Rectal smooth muscle tissue (tissue), 1 donor: ENCODE measurements at regions not wholly inside any gene's neighbourhood (a gene's known extent, or its start where the extent isn't known, plus 50 kb on each side); places are given as distances from the start of the nearest gene placed in this dataset.

Experiments
- H3K27ac ChIP-seq: one replicate; pipeline ENCODE4 v1.7.0; 2013; ENCODE audit warnings: low read depth, low read length, inconsistent platforms
- H3K27me3 ChIP-seq: one replicate; pipeline ENCODE4 v1.7.0; 2013; ENCODE audit warnings: low read length; ENCODE audit not compliant: control insufficient read depth, insufficient read depth
- H3K36me3 ChIP-seq: one replicate; pipeline ENCODE4 v1.7.0; 2013; ENCODE audit warnings: low read length; ENCODE audit not compliant: control insufficient read depth, insufficient read depth
- H3K4me1 ChIP-seq: one replicate; pipeline ENCODE4 v1.7.0; 2013; ENCODE audit warnings: low read length; ENCODE audit not compliant: control insufficient read depth, insufficient read depth
- H3K4me3 ChIP-seq: one replicate; pipeline ENCODE4 v1.7.0; 2013; ENCODE audit warnings: low read length
- H3K9ac ChIP-seq: one replicate; pipeline ENCODE4 v1.7.0; 2013; ENCODE audit warnings: low read length

DNA sequence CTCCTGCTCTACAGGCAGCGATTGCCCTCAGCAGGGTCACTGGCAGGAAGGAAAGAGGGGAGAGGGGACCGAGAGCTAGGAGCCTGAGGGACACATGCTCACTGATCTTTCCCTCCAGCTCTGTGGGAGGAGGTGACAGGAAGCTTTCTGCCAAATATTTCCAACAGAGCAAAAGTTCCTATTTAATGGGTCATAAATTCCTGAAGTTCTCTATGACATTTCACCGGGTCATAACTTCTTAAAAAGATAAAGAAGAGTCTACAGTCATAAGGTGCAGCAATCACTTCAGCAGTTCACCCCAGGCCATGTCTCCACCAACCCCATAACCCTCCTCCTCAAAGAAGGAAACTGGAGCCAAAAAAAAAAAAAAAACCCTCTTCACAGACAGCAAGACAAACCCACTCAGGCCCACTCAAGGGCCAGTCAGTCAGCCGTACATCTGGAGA is 481.1 kb downstream of the NR2F1-AS1 start:
- Histone ChIP-seq H3K27ac (no peak overlapping the region), H3K27me3 (no peaks in the 10 kb centered on the region), H3K9ac (no peak overlapping the region), H3K4me3 (no peak overlapping the region), H3K36me3 (no peaks in the 10 kb centered on the region), H3K4me1 (no peaks in the 10 kb centered on the region)

DNA sequence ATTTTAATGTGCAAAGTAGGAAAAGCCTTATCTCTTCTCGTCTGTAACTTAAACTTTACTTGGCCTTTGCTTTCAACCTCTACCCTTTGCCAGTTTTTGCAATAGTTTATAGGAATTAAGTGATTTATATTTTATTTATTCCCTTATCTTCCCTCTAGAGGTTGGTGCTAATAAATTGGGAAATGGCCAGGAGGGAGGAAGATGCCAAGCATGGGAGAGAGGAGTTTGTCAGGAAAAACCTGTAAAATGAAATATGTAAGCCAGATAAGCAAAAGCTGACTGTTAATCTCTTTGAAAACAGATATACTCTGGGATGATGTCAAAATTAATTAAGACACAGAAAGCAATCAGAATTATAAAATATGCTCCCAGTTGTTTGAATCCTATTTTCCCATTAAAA is 484.5 kb downstream of the NR2F1-AS1 start:
- Histone ChIP-seq H3K27me3 (no peaks in the 10 kb centered on the region), H3K4me1 (no peaks in the 10 kb centered on the region)

GRCh38 chr5:93092349-93093105 is 488.5 kb downstream of the NR2F1-AS1 start:
- Histone ChIP-seq H3K36me3 (no peaks in the 10 kb centered on the region), H3K9ac (no peak overlapping the region), H3K27me3 (no peaks in the 10 kb centered on the region), H3K4me3 (no peak overlapping the region), H3K4me1 (no peaks in the 10 kb centered on the region), H3K27ac (no peak overlapping the region)

More for the DNA sequence above, 484.5 kb downstream of the NR2F1-AS1 start:
- H3K27ac ChIP-seq: no peak overlapping the region
- H3K4me3 ChIP-seq: no peak overlapping the region
- no peaks in the 10 kb centered on the region for H3K36me3 ChIP-seq
- H3K9ac ChIP-seq: no peak overlapping the region

DNA sequence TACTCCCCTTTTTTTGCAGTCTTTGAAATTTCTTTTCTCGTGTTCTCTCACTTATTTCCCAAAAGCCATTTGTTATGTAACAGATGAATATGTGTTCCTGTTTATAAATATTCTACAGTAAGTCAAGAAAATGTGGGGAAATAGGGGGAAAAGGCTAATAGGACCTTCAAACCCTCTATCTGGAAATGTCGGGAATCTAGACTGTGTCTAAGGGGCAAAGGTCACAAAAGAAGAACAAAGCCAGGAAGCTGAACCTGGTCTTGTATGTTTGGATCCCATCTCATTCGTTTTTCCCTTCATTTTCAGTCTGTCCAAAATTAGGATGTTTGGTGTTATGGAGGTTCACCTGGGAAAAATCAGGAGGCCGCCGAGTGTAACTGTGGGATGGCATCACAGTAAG is 490.3 kb downstream of the NR2F1-AS1 start:
- Histone ChIP-seq H3K4me3 (no peak overlapping the region), H3K4me1 (no peaks in the 10 kb centered on the region), H3K27me3 (no peaks in the 10 kb centered on the region), H3K9ac (no peak overlapping the region), H3K36me3 (no peaks in the 10 kb centered on the region), H3K27ac (no peak overlapping the region)

DNA sequence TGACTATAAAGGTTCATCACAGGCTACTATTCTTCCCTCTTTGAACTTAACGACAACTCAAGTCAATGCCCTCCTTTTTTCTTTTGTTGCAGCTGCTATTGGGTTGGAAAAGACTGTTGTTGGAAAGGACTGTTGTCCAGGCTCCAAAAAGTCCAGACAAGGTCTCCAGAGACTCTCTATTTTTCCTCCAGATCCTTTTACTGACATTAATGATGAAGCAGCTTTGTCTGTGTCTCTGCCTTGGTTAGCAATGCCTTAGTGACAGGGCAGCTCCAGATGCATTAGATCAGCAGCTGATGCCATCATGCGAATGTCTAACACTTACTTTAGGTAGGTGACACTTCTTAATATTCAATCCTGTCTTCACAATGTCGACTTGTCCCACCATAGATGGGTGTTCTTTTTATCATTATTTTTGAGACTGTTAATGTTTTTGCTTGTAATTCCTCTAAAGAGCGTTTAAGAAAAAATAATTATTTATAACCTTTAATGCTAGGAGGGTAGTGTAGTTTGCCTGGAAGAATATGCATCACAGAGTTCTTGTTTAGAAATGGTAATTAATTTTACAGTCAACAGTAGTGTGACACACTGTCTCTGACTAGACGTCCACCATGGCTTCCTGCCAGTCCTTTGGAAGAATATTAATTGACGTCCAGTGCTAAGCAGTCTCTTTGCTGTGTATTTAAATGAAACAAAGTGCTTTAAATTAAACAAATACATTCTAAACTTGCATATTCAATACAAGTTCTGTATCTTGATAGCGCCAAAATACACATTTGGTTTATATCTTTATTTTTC is 492.2 kb downstream of the NR2F1-AS1 start:
- no peaks in the 10 kb centered on the region for H3K4me1 ChIP-seq
- no peak overlapping the region for H3K4me3 ChIP-seq
- H3K27me3 ChIP-seq: no peaks in the 10 kb centered on the region
- H3K27ac ChIP-seq: no peak overlapping the region
- H3K9ac ChIP-seq: no peak overlapping the region
- no peaks in the 10 kb centered on the region for H3K36me3 ChIP-seq

DNA sequence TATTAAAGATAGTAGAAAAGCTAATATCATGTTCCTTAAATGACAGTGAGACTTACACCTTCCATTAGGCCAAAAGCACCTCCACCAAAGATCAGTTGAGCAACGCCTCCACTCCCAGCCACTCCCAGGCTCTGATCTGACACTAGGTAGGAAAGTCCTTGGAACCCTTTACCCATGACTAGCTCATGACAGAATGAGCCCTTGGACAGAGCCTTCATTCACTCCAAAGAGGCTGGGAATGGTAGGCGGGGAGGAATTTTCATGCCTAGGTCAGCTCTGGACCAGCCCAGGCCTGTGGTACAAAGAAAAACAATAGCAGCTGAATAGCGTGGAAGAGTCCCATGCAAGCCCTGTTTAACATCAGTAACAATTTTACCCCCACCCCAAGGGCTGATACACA is 493.7 kb downstream of the NR2F1-AS1 start:
- Histone ChIP-seq H3K27me3 (no peaks in the 10 kb centered on the region), H3K9ac (no peak overlapping the region), H3K4me1 (no peaks in the 10 kb centered on the region), H3K4me3 (no peak overlapping the region), H3K36me3 (no peaks in the 10 kb centered on the region), H3K27ac (no peak overlapping the region)

DNA sequence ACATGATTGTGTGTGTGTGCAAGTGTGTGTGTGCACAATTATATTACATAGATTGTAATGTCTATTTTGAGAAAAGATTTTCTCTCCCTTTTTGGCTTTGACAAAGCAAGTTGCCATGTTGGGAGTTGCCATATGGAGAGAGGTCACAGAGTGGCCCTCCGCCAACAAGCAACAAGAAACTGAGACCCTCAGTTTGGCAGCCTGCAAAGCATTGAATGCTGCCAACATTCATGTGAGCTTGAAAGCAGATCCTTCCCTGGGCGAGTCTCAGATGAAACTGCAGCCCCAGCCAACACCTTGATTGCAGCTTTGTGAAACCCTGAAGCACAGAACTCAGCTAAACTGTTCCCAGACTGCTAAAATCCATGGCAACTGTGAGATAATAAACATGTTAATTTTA is 498.0 kb downstream of the NR2F1-AS1 start:
- H3K4me3 ChIP-seq: no peak overlapping the region
- no peaks in the 10 kb centered on the region for H3K4me1 ChIP-seq
- no peak overlapping the region for H3K27ac ChIP-seq
- no peaks in the 10 kb centered on the region for H3K27me3 ChIP-seq
- H3K9ac ChIP-seq: no peak overlapping the region
- H3K36me3 ChIP-seq: no peaks in the 10 kb centered on the region

DNA sequence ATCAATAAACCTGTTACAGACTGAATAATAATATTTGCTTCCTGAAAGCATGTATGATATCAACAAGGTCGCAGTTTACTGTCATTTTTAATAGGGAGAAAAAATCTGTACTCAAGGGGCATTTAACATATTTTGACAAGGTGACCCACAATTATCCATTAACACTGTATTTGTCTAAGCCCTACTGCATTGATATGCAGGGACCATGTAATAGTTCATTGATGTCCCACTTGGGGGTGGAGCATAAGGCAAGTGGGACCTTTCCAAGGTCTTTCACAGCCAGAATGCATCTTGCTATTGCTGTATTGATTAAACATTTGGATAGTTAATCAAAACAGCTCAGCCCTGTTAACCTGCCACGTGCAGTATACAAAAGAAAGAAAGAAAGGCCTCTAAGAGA is 502.0 kb downstream of the NR2F1-AS1 start:
- H3K4me3 ChIP-seq: no peak overlapping the region
- no peak overlapping the region for H3K27ac ChIP-seq
- H3K36me3 ChIP-seq: no peaks in the 10 kb centered on the region
- H3K27me3 ChIP-seq: no peaks in the 10 kb centered on the region
- H3K4me1 ChIP-seq: no peaks in the 10 kb centered on the region
- no peak overlapping the region for H3K9ac ChIP-seq

DNA sequence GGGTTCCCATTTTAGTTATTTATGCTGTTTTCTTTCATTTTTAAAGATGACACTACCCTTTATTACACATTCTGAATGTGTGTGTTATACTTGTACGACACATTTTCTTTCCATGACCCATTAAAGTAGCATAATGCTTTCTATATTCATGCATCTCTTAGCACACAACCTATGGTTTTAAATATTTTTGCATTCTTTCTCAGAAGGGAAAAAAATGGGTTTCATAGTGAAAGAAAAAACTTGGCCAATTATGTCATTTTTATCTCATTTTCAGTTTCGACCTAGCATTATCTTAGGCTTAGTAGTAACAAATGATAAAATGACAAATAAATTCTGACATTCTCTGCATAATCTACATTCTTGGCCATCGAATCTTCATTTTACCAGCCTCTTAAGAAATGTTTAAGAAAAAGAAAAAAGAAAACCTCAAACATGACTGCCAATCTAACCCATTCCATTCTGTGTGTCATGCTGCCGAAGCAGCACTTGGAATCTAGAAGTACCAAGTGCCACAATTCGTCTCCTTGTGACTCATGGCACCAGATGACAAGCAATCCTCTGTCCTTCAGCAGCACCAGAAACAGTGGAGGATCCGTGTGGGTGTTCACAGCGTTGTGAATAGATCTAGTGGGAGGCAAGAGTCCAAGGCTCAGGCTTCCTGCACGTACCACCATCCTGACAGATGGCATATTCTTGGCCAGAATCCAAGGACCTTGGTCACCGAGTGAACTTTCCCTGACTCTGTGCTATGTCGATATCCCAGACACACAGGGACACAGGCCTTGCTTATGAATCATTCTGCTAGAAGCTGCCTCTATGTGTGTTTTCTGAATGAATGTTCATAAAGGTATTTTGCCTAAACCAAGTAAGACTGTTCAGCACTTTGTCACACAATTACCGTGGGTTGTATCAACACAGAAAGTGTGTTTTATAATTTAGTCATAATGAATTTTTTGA is 502.7 kb downstream of the NR2F1-AS1 start:
- H3K27me3 ChIP-seq: no peaks in the 10 kb centered on the region
- no peak overlapping the region for H3K9ac ChIP-seq
- no peaks in the 10 kb centered on the region for H3K4me1 ChIP-seq
- no peak overlapping the region for H3K4me3 ChIP-seq
- H3K36me3 ChIP-seq: no peaks in the 10 kb centered on the region
- H3K27ac ChIP-seq: no peak overlapping the region

GRCh38 chr5:93076566-93076965 is 504.5 kb downstream of the NR2F1-AS1 start:
- H3K4me3 ChIP-seq: no peak overlapping the region
- no peak overlapping the region for H3K9ac ChIP-seq
- no peaks in the 10 kb centered on the region for H3K36me3 ChIP-seq
- no peak overlapping the region for H3K27ac ChIP-seq
- no peaks in the 10 kb centered on the region for H3K27me3 ChIP-seq
- H3K4me1 ChIP-seq: no peaks in the 10 kb centered on the region

DNA sequence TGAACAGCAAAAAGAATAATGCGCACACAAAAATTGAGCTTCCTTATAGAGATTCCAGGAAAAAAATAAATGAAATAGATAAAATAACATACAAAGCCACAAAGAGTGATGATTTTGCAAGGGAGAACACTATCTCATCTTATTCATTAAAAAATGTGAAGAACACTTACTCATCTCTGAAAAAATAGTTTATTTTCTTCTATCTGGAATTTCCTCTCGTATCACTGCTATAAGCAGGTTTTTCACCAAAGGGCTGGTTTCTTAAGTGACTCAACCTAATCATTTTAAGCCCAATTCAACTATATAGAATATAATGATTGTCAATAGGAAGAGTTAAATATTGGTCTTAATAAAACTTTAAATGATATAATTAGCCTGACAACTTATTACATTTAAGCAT is 504.9 kb downstream of the NR2F1-AS1 start:
- no peak overlapping the region for H3K27ac ChIP-seq
- no peaks in the 10 kb centered on the region for H3K27me3 ChIP-seq
- peaks cover under 1% of the 10 kb centered on the region for H3K4me1 ChIP-seq
- no peaks in the 10 kb centered on the region for H3K36me3 ChIP-seq
- no peak overlapping the region for H3K4me3 ChIP-seq
- no peak overlapping the region for H3K9ac ChIP-seq

- Histone ChIP-seq H3K36me3 (no peaks in the 10 kb centered on the region), H3K9ac (no peak overlapping the region), H3K27ac (no peak overlapping the region)
Measured at GRCh38 chr5:93073547-93073946, 507.5 kb downstream of the NR2F1-AS1 start.

More at GRCh38 chr5:93073547-93073946, 507.5 kb downstream of the NR2F1-AS1 start:
- Histone ChIP-seq H3K4me3 (no peak overlapping the region), H3K27me3 (no peaks in the 10 kb centered on the region), H3K4me1 (peaks cover 3% of the 10 kb centered on the region)
